ENCODE measurements at regions not wholly inside any gene's neighbourhood (a gene's known extent, or its start where the extent isn't known, plus 50 kb on each side); places are given as distances from the start of the nearest gene placed in this dataset.

DNA sequence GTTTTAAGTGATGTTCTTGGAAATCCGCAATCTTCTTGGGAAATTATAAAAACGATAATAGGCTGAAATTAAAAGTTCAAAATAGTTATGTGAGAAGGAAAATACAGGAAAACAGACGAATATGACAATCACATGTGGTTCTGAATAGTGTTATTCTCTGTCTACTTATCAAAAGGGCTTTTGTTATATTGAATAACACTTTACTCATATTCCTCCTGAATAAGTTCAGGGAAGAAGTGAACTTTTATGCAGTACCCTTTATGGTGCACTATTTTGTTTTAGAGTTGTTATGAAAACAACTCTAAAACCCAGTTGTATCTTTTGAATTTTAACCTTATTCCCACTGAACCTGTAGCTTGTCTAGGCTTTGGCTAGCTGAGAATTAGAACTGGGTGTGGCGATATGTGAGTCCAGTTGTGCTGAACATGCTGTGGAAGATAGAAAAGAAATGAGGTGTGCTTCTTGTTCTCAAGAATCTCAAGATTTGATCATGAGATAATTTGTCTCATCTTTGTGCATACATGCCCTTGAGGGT, 384.4 kb downstream of the LMO7 start:
- Histone ChIP-seq H3K9me3 (ENCODE audit: insufficient read depth, low read depth, low read length) (no peaks in the 10 kb centered on the region), H3K79me2 (ENCODE audit: insufficient read depth, low read length) (no peaks in the 10 kb centered on the region), H3K4me2 (ENCODE audit: low read length) (no peak overlapping the region), H3K27me3 (ENCODE audit: insufficient read depth, low read length) (no peaks in the 10 kb centered on the region), H4K20me1 (ENCODE audit: insufficient read depth, low read length) (no peaks in the 10 kb centered on the region), H3K27ac (ENCODE audit: low read depth, low read length) (no peak overlapping the region), H3K36me3 (ENCODE audit: insufficient read depth, low read length) (no peaks in the 10 kb centered on the region), H3K9ac (ENCODE audit: low read length) (no peak overlapping the region), H3K4me3 (ENCODE audit: insufficient read depth, low read depth, low read length) (no peak overlapping the region), H3K4me1 (ENCODE audit: insufficient read depth, low read length) (no peaks in the 10 kb centered on the region), H2AFZ (ENCODE audit: low read depth, low read length) (no peak overlapping the region)
- Mint-ChIP-seq H3K36me3 (ENCODE audit: low read depth, unreplicated experiment) (no peaks in the 10 kb centered on the region), H3K9me3 (ENCODE audit: unreplicated experiment) (peaks cover 4% of the 10 kb centered on the region), H3K27ac (ENCODE audit: unreplicated experiment) (no peak overlapping the region), H3K27me3 (ENCODE audit: low read depth, unreplicated experiment) (no peaks in the 10 kb centered on the region), H3K4me1 (ENCODE audit: low read depth, unreplicated experiment) (peaks cover 19% of the 10 kb centered on the region), H3K4me3 (ENCODE audit: unreplicated experiment) (no peak overlapping the region)
- no peak for DNase-seq (ENCODE audit: low read depth)
- FAIRE-seq = peak; percentile 55
- TF ChIP-seq EZH2 (IDR thresholded peaks at IDR 0.05; ENCODE audit: insufficient read depth, low read length) = no peak
- TF ChIP-seq, protein P1, sequence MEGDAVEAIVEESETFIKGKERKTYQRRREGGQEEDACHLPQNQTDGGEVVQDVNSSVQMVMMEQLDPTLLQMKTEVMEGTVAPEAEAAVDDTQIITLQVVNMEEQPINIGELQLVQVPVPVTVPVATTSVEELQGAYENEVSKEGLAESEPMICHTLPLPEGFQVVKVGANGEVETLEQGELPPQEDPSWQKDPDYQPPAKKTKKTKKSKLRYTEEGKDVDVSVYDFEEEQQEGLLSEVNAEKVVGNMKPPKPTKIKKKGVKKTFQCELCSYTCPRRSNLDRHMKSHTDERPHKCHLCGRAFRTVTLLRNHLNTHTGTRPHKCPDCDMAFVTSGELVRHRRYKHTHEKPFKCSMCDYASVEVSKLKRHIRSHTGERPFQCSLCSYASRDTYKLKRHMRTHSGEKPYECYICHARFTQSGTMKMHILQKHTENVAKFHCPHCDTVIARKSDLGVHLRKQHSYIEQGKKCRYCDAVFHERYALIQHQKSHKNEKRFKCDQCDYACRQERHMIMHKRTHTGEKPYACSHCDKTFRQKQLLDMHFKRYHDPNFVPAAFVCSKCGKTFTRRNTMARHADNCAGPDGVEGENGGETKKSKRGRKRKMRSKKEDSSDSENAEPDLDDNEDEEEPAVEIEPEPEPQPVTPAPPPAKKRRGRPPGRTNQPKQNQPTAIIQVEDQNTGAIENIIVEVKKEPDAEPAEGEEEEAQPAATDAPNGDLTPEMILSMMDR (IDR thresholded peaks at IDR 0.05; ENCODE audit: insufficient read depth, low read depth, low read length) = no peak

DNA sequence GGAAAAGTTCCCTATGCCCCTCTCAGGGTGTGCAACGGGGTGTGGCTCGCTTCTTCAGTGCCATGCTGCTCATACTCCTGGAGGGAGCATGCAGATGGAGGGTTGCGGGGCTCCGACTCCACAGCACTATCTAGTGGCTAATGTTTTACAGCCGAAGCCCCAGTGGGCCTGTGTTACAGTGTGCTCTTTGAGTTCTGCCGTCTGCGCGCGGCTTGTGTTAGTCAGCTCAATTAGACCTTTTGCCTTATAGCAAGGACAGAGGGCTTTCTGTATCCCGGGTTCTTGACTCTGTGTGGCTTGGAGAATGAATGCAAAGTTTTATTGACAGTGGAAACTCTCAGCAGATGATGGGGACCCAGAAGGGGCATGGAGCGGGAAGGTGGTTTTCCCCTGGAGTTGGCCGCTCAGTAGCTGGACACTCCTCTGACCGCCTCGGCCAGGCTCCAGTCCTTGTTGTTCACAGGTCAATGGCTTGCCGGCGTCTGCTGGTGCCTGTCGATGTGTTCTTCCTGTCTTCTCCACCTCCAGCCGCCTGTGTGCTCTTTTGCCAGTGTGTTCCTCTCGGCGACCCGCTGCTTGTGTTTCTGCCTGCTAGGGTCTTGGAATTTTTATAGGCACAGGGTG, 383.4 kb downstream of the LMO7 start:
- no peak for TF ChIP-seq EZH2 (IDR thresholded peaks at IDR 0.05; ENCODE audit: insufficient read depth, low read length)
- TF ChIP-seq, protein P1 (IDR thresholded peaks at IDR 0.05; ENCODE audit: insufficient read depth, low read depth, low read length) = peak; percentile 24
- no peak for FAIRE-seq
- H3K4me1 Mint-ChIP-seq (ENCODE audit: low read depth, unreplicated experiment) = peaks cover 28% of the 10 kb centered on the region
- no peaks in the 10 kb centered on the region for H3K27me3 ChIP-seq (ENCODE audit: insufficient read depth, low read length)
- H3K27me3 Mint-ChIP-seq (ENCODE audit: low read depth, unreplicated experiment) = no peaks in the 10 kb centered on the region
- no peaks in the 10 kb centered on the region for H4K20me1 ChIP-seq (ENCODE audit: insufficient read depth, low read length)
- H3K9ac ChIP-seq (ENCODE audit: low read length) = no peak overlapping the region
- peaks cover 7% of the 10 kb centered on the region for H3K4me1 ChIP-seq (ENCODE audit: insufficient read depth, low read length)
- H3K4me3 Mint-ChIP-seq (ENCODE audit: unreplicated experiment) = no peak overlapping the region
- no peak overlapping the region for H3K27ac Mint-ChIP-seq (ENCODE audit: unreplicated experiment)
- DNase-seq (ENCODE audit: low read depth) = no peak
- no peak overlapping the region for H3K27ac ChIP-seq (ENCODE audit: low read depth, low read length)
- no peak overlapping the region for H3K4me2 ChIP-seq (ENCODE audit: low read length)
- peaks cover 4% of the 10 kb centered on the region for H3K9me3 Mint-ChIP-seq (ENCODE audit: unreplicated experiment)
- H3K9me3 ChIP-seq (ENCODE audit: insufficient read depth, low read depth, low read length) = no peaks in the 10 kb centered on the region
- H3K79me2 ChIP-seq (ENCODE audit: insufficient read depth, low read length) = no peaks in the 10 kb centered on the region
- no peak overlapping the region for H3K4me3 ChIP-seq (ENCODE audit: insufficient read depth, low read depth, low read length)
- H2AFZ ChIP-seq (ENCODE audit: low read depth, low read length) = no peak overlapping the region
- no peaks in the 10 kb centered on the region for H3K36me3 ChIP-seq (ENCODE audit: insufficient read depth, low read length)
- no peaks in the 10 kb centered on the region for H3K36me3 Mint-ChIP-seq (ENCODE audit: low read depth, unreplicated experiment)

DNA sequence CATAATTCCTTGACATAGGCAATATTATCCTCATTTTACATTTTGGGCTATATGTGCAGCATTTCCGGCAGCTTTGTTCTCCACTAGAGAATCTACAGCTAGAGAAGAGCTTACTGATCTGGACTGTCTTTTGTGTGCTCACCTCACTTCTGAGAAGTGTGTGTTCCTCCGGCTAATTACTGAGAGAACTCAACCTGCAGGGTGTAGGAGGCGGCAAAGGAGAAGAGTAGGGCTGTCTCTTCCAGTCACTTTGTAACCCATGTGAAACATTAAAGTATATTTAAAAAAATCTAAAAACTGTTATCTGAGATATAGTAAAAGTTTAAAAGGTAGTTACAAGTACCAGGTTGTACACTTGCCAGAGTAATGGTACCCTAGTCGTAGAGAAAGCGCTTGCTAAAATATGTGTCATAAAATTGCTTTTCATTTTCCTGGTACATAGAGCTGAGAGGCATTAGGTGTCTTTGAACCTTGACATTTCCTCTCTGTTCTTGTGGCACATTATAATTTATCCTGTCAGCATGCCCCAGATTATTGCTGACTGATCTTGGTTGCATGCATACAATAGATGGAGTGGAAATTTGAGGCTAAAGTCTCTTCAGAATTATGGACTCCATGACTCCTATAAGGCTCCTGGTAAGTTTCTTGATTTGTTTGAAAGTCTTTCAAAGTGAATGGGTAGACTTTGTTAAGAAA, 381.9 kb downstream of the LMO7 start:
- H3K36me3 ChIP-seq (ENCODE audit: insufficient read depth, low read length) = no peaks in the 10 kb centered on the region

More for the DNA sequence above, 381.9 kb downstream of the LMO7 start:
- Mint-ChIP-seq H3K36me3 (ENCODE audit: low read depth, unreplicated experiment) (no peaks in the 10 kb centered on the region), H3K27me3 (ENCODE audit: low read depth, unreplicated experiment) (no peaks in the 10 kb centered on the region), H3K27ac (ENCODE audit: unreplicated experiment) (no peak overlapping the region), H3K9me3 (ENCODE audit: unreplicated experiment) (peaks cover 2% of the 10 kb centered on the region), H3K4me1 (ENCODE audit: low read depth, unreplicated experiment) (peaks cover 22% of the 10 kb centered on the region), H3K4me3 (ENCODE audit: unreplicated experiment) (no peak overlapping the region)
- no peaks in the 10 kb centered on the region for H4K20me1 ChIP-seq (ENCODE audit: insufficient read depth, low read length)
- DNase-seq (ENCODE audit: low read depth) = no peak
- no peaks in the 10 kb centered on the region for H3K9me3 ChIP-seq (ENCODE audit: insufficient read depth, low read depth, low read length)
- H3K9ac ChIP-seq (ENCODE audit: low read length) = no peak overlapping the region
- no peak overlapping the region for H3K27ac ChIP-seq (ENCODE audit: low read depth, low read length)
- H3K4me1 ChIP-seq (ENCODE audit: insufficient read depth, low read length) = peaks cover 12% of the 10 kb centered on the region
- no peak for TF ChIP-seq EZH2 (IDR thresholded peaks at IDR 0.05; ENCODE audit: insufficient read depth, low read length)
- TF ChIP-seq, protein P1 (IDR thresholded peaks at IDR 0.05; ENCODE audit: insufficient read depth, low read depth, low read length) = no peak
- FAIRE-seq = no peak
- no peak overlapping the region for H3K4me2 ChIP-seq (ENCODE audit: low read length)
- no peaks in the 10 kb centered on the region for H3K27me3 ChIP-seq (ENCODE audit: insufficient read depth, low read length)
- H3K4me3 ChIP-seq (ENCODE audit: insufficient read depth, low read depth, low read length) = no peak overlapping the region
- H3K79me2 ChIP-seq (ENCODE audit: insufficient read depth, low read length) = no peaks in the 10 kb centered on the region
- no peak overlapping the region for H2AFZ ChIP-seq (ENCODE audit: low read depth, low read length)
